NB4 (cell line): ENCODE measurements at regions not wholly inside any gene's neighbourhood (a gene's known extent, or its start where the extent isn't known, plus 50 kb on each side); places are given as distances from the start of the nearest gene placed in this dataset.
A peak's percentile ranks its signal among the peaks of the same experiment; 100 is the strongest.

Source experiments
- DNase-seq: peaks from one replicate; pipeline ENCODE4 v3.0.0; 2010; ENCODE audit warnings: low read depth
- H3K4me3 ChIP-seq: one replicate; pipeline ENCODE4 v1.5.1; 2011; ENCODE audit warnings: mild to moderate bottlenecking, low read depth, low read length, moderate library complexity
- MYC ChIP-seq: IDR thresholded peaks from 2 replicates; pipeline ENCODE4 v1.6.1; 2011; ENCODE audit warnings: low read depth, low read length
- POLR2A ChIP-seq: IDR thresholded peaks from 2 replicates; pipeline ENCODE4 v1.6.1; 2011; ENCODE audit warnings: mild to moderate bottlenecking; ENCODE audit not compliant: insufficient read length; ENCODE audit errors: extremely low read depth
- TF ChIP-seq, protein P1 (sequence below): IDR thresholded peaks from one replicate; pipeline ENCODE4 v1.5.1; 2012; ENCODE audit warnings: low read depth, low read length
- TF ChIP-seq, protein P2 (sequence below): IDR thresholded peaks from 2 replicates; pipeline ENCODE4 v1.6.1; 2011; ENCODE audit warnings: low read depth, low read length

DNA sequence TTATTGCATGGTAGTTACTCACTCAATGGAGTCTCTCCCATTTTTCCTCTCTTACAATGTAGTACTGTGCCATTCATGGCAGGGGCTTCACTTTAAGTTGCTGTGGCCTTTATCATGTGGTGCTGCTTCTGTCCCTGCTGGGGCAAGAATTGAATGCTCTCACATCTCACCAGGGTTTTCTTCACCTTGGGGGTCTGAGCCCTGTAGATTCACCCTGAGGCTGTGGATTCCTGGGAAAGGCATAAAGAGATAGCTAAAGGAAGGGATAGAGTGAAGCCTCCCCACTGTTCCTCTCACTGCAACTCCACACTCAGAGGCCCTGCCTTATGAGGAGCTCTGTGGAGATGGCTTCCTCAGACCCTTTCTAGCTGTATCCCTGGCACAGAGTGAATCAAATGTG is 178.5 kb upstream of the GOT2 start:
- TF ChIP-seq, protein P1, sequence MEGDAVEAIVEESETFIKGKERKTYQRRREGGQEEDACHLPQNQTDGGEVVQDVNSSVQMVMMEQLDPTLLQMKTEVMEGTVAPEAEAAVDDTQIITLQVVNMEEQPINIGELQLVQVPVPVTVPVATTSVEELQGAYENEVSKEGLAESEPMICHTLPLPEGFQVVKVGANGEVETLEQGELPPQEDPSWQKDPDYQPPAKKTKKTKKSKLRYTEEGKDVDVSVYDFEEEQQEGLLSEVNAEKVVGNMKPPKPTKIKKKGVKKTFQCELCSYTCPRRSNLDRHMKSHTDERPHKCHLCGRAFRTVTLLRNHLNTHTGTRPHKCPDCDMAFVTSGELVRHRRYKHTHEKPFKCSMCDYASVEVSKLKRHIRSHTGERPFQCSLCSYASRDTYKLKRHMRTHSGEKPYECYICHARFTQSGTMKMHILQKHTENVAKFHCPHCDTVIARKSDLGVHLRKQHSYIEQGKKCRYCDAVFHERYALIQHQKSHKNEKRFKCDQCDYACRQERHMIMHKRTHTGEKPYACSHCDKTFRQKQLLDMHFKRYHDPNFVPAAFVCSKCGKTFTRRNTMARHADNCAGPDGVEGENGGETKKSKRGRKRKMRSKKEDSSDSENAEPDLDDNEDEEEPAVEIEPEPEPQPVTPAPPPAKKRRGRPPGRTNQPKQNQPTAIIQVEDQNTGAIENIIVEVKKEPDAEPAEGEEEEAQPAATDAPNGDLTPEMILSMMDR, result no peak
- TF ChIP-seq POLR2A (no peak), MYC (no peak)
- TF ChIP-seq, protein P2, sequence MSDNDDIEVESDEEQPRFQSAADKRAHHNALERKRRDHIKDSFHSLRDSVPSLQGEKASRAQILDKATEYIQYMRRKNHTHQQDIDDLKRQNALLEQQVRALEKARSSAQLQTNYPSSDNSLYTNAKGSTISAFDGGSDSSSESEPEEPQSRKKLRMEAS, result no peak
- DNase-seq, result no peak
- no peak overlapping the region for H3K4me3 ChIP-seq

DNA sequence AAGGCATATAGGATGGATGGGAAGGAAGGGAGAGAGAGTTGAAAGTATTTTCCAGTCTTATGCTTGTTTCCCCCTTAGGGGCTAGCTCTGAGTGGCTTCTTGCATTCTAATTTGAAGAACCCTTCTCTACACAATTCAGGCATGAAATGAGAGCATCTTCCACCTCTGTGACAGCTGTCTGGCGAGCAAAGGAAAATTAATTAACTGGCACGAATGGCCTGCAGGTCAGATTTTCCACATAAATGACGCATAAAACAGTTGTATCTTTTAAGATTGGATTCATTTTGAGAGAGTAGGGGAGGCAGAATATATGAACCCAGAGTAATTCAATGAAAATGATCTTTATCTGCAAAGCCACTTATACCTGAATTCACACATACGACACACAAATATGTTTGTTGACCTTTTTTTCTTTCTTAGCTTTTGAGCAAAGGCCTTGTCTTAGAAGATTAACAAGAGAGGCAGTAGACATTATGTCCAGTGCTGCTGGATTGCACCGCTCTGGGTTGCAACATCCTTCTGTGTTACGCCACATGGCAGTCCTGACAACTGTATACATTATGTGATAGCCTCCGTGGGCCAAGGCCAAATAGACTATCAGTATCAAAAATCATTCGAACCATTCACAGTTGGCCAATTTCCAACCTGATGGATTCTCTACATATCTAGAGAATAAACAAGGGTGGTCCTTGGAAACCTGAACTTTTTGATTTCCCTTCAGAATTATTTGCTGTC is 173.0 kb upstream of the GOT2 start:
- H3K4me3 ChIP-seq, result no peak overlapping the region
- TF ChIP-seq, protein P1, result no peak
- TF ChIP-seq, protein P2, result no peak
- TF ChIP-seq MYC (no peak), POLR2A (no peak)
- DNase-seq, result peak; percentile 12

DNA sequence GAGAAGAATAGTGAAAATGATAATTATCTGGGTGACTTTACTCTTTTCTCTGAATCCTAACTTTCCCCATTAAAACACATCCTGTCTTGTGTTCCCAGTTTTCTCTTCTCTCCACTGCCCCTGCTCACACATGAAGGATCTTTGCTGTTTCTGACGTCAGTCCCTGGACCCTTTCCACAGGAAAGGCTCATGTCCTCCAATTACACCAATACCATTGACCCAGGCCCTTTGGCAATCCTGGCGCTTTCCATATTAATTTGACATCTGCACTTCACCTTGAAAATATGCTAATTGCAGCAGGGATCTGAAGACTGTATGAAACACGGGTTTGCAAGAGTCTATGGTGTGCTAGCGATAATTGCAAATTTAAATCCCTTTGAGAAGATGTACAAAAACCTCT is 170.2 kb upstream of the GOT2 start:
- TF ChIP-seq POLR2A, result no peak
- no peak for TF ChIP-seq MYC
- TF ChIP-seq, protein P2, result no peak
- TF ChIP-seq, protein P1, result no peak
- DNase-seq, result no peak
- H3K4me3 ChIP-seq, result no peak overlapping the region

DNA sequence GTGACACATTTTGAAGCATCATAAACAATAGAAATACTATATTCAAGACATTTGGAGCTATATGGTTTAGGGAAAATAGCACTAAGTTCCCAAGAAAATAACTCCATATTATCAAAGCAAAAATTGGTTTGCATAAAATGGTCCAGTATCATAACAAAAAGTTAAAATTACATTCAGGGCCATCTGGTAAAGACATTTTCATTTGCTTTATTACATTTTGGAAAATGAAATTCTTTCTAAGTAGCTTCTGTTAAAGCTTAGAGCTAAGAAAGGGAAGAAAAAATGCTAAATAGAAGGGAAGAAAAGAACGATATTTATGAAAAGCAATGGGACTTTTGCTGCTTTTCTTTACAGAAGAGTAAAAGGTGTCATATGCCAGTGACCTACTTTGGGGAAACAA is 155.4 kb upstream of the GOT2 start:
- H3K4me3 ChIP-seq, result no peak overlapping the region
- TF ChIP-seq, protein P1, result no peak
- TF ChIP-seq MYC, result no peak
- TF ChIP-seq, protein P2, result no peak
- TF ChIP-seq POLR2A, result no peak
- DNase-seq, result no peak

DNA sequence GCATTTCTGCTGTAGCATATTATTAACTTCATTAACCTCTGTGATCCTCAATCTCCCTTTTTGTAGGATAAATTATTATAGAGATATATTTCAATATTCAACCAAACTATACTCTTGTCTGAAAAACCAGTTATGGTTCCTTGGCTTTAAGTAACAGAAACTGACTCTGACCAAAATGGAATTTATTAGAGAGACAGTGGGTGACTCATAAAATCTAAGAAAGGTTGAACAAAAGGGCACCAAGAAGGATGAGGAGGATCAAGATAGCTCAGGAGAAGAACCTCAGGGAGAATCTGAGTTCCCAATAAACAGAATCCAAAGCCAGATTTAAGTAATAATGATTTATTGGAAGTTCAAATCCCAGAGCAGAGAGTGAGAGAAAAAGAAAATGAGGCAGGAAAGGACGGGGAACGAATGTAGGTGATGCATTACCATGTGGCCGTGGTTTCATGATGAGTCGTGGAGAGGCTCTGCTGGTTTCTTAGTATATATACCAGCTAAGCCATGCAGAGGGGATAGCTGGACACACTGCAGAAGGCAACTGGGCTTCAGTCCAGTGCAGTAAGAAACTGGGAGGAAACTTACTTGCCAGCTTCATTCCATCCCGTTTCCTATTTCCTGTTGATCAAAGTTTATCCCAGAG is 151.5 kb upstream of the GOT2 start:
- peak; percentile 28 for DNase-seq
- TF ChIP-seq, protein P1, result no peak
- TF ChIP-seq, protein P2, result no peak
- no peak for TF ChIP-seq POLR2A
- TF ChIP-seq MYC, result no peak
- no peak overlapping the region for H3K4me3 ChIP-seq
